ENCODE measurements at regions not wholly inside any gene's neighbourhood (a gene's known extent, or its start where the extent isn't known, plus 50 kb on each side); places are given as distances from the start of the nearest gene placed in this dataset.
"Not testable (repeated sequence)": the region's sequence is repeated elsewhere in the genome, so short reads cannot be mapped to it uniquely, and the experiment has no call there.

- ChIA-PET CTCF (interaction anchor here (0.9 to 1.6 kb wide), 5 partner anchors 9 to 33 kb away, joined by 3 to 8 read pairs (median 3); no protein-coding TSS in a partner anchor), POLR2A (interaction anchor here (2.0 kb wide), 1 partner anchor 8 kb away, joined by 8 read pairs; no protein-coding TSS in a partner anchor)
- no peak for DNase-seq (ENCODE audit: low read depth, low spot score)
- no peak overlapping the region for H3K4me3 ChIP-seq (ENCODE audit: low read depth, low read length)
- no peak for TF ChIP-seq CTCF (IDR thresholded peaks at IDR 0.05; ENCODE audit: insufficient read depth, low read length, missing control alignments)
These were observed 125.6 kb upstream of the DMRT1 start for GRCh38 chr9:715743-716400.

- DNase-seq (ENCODE audit: low read depth, low spot score) = no peak
- ChIA-PET CTCF (interaction anchor here (0.7 kb wide), 1 partner anchor 23 kb away, joined by 3 read pairs; no protein-coding TSS in a partner anchor), POLR2A (no interaction called here)
- TF ChIP-seq CTCF (IDR thresholded peaks at IDR 0.05; ENCODE audit: insufficient read depth, low read length, missing control alignments) = no peak
- no peak overlapping the region for H3K4me3 ChIP-seq (ENCODE audit: low read depth, low read length)
These were observed 123.8 kb upstream of the DMRT1 start for GRCh38 chr9:717722-718121.

- DNase-seq (ENCODE audit: low read depth, low spot score) = no peak
- CTCF ChIA-PET = interaction anchor here (1.1 kb wide), 1 partner anchor 13 kb away, joined by 4 read pairs; no protein-coding TSS in a partner anchor
- POLR2A ChIA-PET = no interaction called here
- no peak overlapping the region for H3K4me3 ChIP-seq (ENCODE audit: low read depth, low read length)
- no peak for TF ChIP-seq CTCF (IDR thresholded peaks at IDR 0.05; ENCODE audit: insufficient read depth, low read length, missing control alignments)
These were observed 121.1 kb upstream of the DMRT1 start for GRCh38 chr9:720239-720881.

GRCh38 chr9:722388-722980 lies 119.0 kb upstream of the DMRT1 start:
- TF ChIP-seq CTCF (IDR thresholded peaks at IDR 0.05; ENCODE audit: insufficient read depth, low read length, missing control alignments) = no peak
- ChIA-PET POLR2A (no interaction called here), CTCF (interaction anchor here (0.7 to 1.5 kb wide), 3 partner anchors 7 to 33 kb away, joined by 3 to 4 read pairs (median 3); no protein-coding TSS in a partner anchor)
- DNase-seq (ENCODE audit: low read depth, low spot score) = no peak
- H3K4me3 ChIP-seq (ENCODE audit: low read depth, low read length) = no peak overlapping the region

- POLR2A ChIA-PET; H3K4me3 ChIP-seq (ENCODE audit: low read depth, low read length); DNase-seq (ENCODE audit: low read depth, low spot score); CTCF ChIA-PET: not testable (repeated sequence)
These were observed 117.0 kb upstream of the DMRT1 start for GRCh38 chr9:724461-724860.

GRCh38 chr9:726005-726404 lies 115.5 kb upstream of the DMRT1 start:
- CTCF ChIA-PET = no interaction called here
- DNase-seq (ENCODE audit: low read depth, low spot score) = no peak

More at GRCh38 chr9:726005-726404, 115.5 kb upstream of the DMRT1 start:
- TF ChIP-seq CTCF (IDR thresholded peaks at IDR 0.05; ENCODE audit: insufficient read depth, low read length, missing control alignments) = no peak
- no peak overlapping the region for H3K4me3 ChIP-seq (ENCODE audit: low read depth, low read length)
- POLR2A ChIA-PET = no interaction called here
